Activated naive CD4-positive, alpha-beta T cell treated with anti-CD3 and anti-CD28 coated beads, Interleukin-2, amount 10 ng/mL, durations not matched to agents 7 days and 5 days (primary cell): ENCODE measurements at regions not wholly inside any gene's neighbourhood (a gene's known extent, or its start where the extent isn't known, plus 50 kb on each side); places are given as distances from the start of the nearest gene placed in this dataset.

ENCODE experiments used
- CTCF ChIA-PET: fragments of 350-600 bp; sonication (Branson Sonifier 250); formaldehyde crosslinking; loops from one replicate; lab custom pipeline; 2021; ENCODE audit warnings: antibody characterized with exemption; lab: Charles Lee
- DNase-seq: peaks from one replicate; pipeline ENCODE4 v3.0.0-alpha.2; 2020
- H3K27ac Mint-ChIP-seq: one replicate; pipeline ENCODE4 v1.8.0; 2021; ENCODE audit warnings: mild to moderate bottlenecking, moderate library complexity, mixed read lengths
- H3K27me3 Mint-ChIP-seq: one replicate; pipeline ENCODE4 v1.8.0; 2021; ENCODE audit warnings: mild to moderate bottlenecking, mixed read lengths
- H3K36me3 Mint-ChIP-seq: one replicate; pipeline ENCODE4 v1.8.0; 2021; ENCODE audit warnings: mixed read lengths
- H3K4me1 Mint-ChIP-seq: one replicate; pipeline ENCODE4 v1.8.0; 2021; ENCODE audit warnings: mixed read lengths
- H3K4me3 Mint-ChIP-seq: one replicate; pipeline ENCODE4 v1.8.0; 2021; ENCODE audit warnings: mild to moderate bottlenecking, moderate library complexity, mixed read lengths
- H3K9me3 Mint-ChIP-seq: one replicate; pipeline ENCODE4 v1.8.0; 2021; ENCODE audit warnings: mixed read lengths

DNA sequence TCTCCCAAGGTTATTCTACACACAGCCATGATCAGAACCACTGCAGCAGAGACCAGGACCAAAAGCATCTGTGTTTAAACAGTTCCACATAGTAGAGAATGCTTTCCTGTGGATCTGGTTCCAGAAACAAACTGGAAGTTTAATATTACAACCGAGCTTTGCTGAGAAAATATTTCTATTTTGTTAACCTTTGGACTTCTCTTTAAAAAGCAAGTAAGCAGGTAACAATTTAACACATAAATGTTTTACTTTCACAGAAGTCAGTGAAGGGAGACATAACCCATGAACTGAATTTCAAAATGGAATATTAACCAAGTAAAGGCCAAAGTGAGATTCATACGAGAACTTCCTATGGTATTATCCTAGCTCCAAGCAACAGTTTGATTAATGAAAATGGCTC lies 98.6 kb upstream of the PHYHIPL start:
- Mint-ChIP-seq H3K9me3 (no peaks in the 10 kb centered on the region), H3K27me3 (no peaks in the 10 kb centered on the region), H3K27ac (no peak overlapping the region), H3K4me1 (no peaks in the 10 kb centered on the region), H3K4me3 (no peak overlapping the region), H3K36me3 (no peaks in the 10 kb centered on the region)
- DNase-seq: no peak
- CTCF ChIA-PET: no interaction called here

DNA sequence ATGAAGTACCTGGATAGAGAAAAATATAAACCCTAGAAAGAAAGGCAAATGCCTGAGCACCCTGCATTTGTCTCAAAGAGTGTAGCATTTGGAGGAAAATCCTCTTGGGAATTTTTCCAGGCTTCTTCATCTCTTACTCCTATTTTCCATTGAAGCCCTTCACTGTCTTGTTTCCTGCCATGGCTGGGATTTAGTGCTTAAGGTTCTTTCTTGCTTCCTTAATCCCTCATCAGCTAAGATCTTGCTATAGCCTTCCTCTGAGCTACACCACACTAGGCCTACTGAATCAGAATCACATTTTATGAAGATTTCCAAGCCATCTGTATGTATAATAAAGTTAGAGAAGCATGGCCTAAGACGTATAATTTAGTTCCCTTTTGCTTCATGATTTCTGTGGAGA lies 97.5 kb upstream of the PHYHIPL start:
- Mint-ChIP-seq H3K9me3 (no peaks in the 10 kb centered on the region), H3K4me1 (no peaks in the 10 kb centered on the region)
- CTCF ChIA-PET: no interaction called here

GRCh38 chr10:59079386-59080226 lies 96.8 kb upstream of the PHYHIPL start:
- no peak for DNase-seq
- H3K4me3 Mint-ChIP-seq: no peak overlapping the region
- no peaks in the 10 kb centered on the region for H3K27me3 Mint-ChIP-seq
- H3K36me3 Mint-ChIP-seq: no peaks in the 10 kb centered on the region
- CTCF ChIA-PET: no interaction called here
- H3K4me1 Mint-ChIP-seq: no peaks in the 10 kb centered on the region
- no peak overlapping the region for H3K27ac Mint-ChIP-seq
- no peaks in the 10 kb centered on the region for H3K9me3 Mint-ChIP-seq

More for the DNA sequence above, 97.5 kb upstream of the PHYHIPL start:
- Mint-ChIP-seq H3K27me3 (no peaks in the 10 kb centered on the region), H3K27ac (no peak overlapping the region), H3K36me3 (no peaks in the 10 kb centered on the region), H3K4me3 (no peak overlapping the region)
- DNase-seq: no peak

- Mint-ChIP-seq H3K36me3 (no peaks in the 10 kb centered on the region), H3K27ac (no peak overlapping the region), H3K27me3 (no peaks in the 10 kb centered on the region), H3K4me3 (no peak overlapping the region), H3K4me1 (no peaks in the 10 kb centered on the region), H3K9me3 (no peaks in the 10 kb centered on the region)
- CTCF ChIA-PET: no interaction called here
- DNase-seq: no peak
These were observed 94.2 kb upstream of the PHYHIPL start for GRCh38 chr10:59082249-59082648.

- H3K27ac Mint-ChIP-seq: no peak overlapping the region
- H3K9me3 Mint-ChIP-seq: no peaks in the 10 kb centered on the region
- no peak for DNase-seq
- no peaks in the 10 kb centered on the region for H3K4me1 Mint-ChIP-seq
- no peaks in the 10 kb centered on the region for H3K27me3 Mint-ChIP-seq
- CTCF ChIA-PET: no interaction called here
- no peaks in the 10 kb centered on the region for H3K36me3 Mint-ChIP-seq
- no peak overlapping the region for H3K4me3 Mint-ChIP-seq
These were observed 91.4 kb upstream of the PHYHIPL start for GRCh38 chr10:59085054-59085453.

- Mint-ChIP-seq H3K27me3 (no peaks in the 10 kb centered on the region), H3K4me3 (no peak overlapping the region), H3K27ac (no peak overlapping the region), H3K4me1 (no peaks in the 10 kb centered on the region), H3K36me3 (no peaks in the 10 kb centered on the region), H3K9me3 (no peaks in the 10 kb centered on the region)
- CTCF ChIA-PET: no interaction called here
- DNase-seq: no peak
These were observed 90.5 kb upstream of the PHYHIPL start for GRCh38 chr10:59085711-59086502.

- CTCF ChIA-PET: no interaction called here
- no peaks in the 10 kb centered on the region for H3K36me3 Mint-ChIP-seq
- H3K9me3 Mint-ChIP-seq: no peaks in the 10 kb centered on the region
- H3K4me1 Mint-ChIP-seq: no peaks in the 10 kb centered on the region
- DNase-seq: no peak
- H3K4me3 Mint-ChIP-seq: no peak overlapping the region
- H3K27ac Mint-ChIP-seq: no peak overlapping the region
- no peaks in the 10 kb centered on the region for H3K27me3 Mint-ChIP-seq
These were observed 89.0 kb upstream of the PHYHIPL start for GRCh38 chr10:59087486-59087885.

GRCh38 chr10:59088912-59089573 lies 87.4 kb upstream of the PHYHIPL start:
- no peaks in the 10 kb centered on the region for H3K4me1 Mint-ChIP-seq
- H3K27ac Mint-ChIP-seq: no peak overlapping the region
- H3K4me3 Mint-ChIP-seq: no peak overlapping the region
- no peaks in the 10 kb centered on the region for H3K27me3 Mint-ChIP-seq
- no peak for DNase-seq
- CTCF ChIA-PET: no interaction called here
- no peaks in the 10 kb centered on the region for H3K36me3 Mint-ChIP-seq
- H3K9me3 Mint-ChIP-seq: no peaks in the 10 kb centered on the region

DNA sequence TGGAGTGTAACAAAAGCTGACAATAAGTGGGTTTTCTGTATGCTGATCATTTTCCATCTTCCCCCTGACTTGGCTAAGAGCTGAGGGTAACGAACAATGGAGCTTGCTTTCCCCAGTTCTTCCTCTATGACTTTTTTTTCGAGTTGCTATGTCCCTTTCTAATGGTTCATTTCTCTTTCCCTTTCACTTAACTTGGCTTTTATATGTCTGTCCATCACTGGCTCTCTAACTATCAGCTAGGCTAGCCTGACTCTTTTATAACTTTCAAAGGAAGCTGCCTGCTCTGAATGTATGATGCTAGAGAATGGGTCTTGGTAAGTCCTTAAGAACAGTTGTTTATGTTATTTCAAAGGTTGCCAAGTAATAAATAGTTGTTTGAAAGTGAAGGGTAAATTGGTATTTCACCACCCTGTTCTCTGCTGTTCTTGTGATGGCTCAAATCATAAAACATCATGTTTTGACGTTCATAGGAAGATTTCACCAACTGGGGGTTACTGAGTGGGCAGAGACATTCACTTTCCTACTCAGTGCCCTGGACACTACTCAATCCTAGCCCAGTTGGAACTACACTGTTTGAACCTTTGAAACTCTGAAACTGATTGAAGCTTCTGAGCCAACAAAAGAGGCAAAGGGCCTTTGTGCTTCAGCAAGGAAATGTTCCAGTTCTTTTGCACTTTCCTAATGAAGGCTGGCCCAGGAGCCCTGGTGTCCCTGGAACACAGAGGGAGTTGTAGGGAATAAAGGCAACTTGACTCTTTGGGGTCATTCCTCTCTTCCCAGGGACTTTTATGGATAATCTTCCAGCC lies 85.4 kb upstream of the PHYHIPL start:
- no peaks in the 10 kb centered on the region for H3K9me3 Mint-ChIP-seq
- CTCF ChIA-PET: no interaction called here
- no peaks in the 10 kb centered on the region for H3K36me3 Mint-ChIP-seq
- DNase-seq: no peak
- H3K4me3 Mint-ChIP-seq: no peak overlapping the region
- H3K27ac Mint-ChIP-seq: no peak overlapping the region
- no peaks in the 10 kb centered on the region for H3K27me3 Mint-ChIP-seq
- no peaks in the 10 kb centered on the region for H3K4me1 Mint-ChIP-seq

GRCh38 chr10:59093461-59093860 lies 83.0 kb upstream of the PHYHIPL start:
- Mint-ChIP-seq H3K4me3 (no peak overlapping the region), H3K27me3 (no peaks in the 10 kb centered on the region), H3K36me3 (no peaks in the 10 kb centered on the region), H3K27ac (no peak overlapping the region), H3K9me3 (no peaks in the 10 kb centered on the region), H3K4me1 (no peaks in the 10 kb centered on the region)
- CTCF ChIA-PET: no interaction called here
- DNase-seq: no peak

- Mint-ChIP-seq H3K9me3 (no peaks in the 10 kb centered on the region), H3K4me3 (no peak overlapping the region), H3K27ac (no peak overlapping the region), H3K4me1 (no peaks in the 10 kb centered on the region), H3K36me3 (no peaks in the 10 kb centered on the region), H3K27me3 (no peaks in the 10 kb centered on the region)
- CTCF ChIA-PET: no interaction called here
- DNase-seq: no peak
These were observed 79.8 kb upstream of the PHYHIPL start for GRCh38 chr10:59096631-59097030.

- H3K4me3 Mint-ChIP-seq: no peak overlapping the region
- no peaks in the 10 kb centered on the region for H3K9me3 Mint-ChIP-seq
- DNase-seq: no peak
- H3K27ac Mint-ChIP-seq: no peak overlapping the region
- H3K36me3 Mint-ChIP-seq: no peaks in the 10 kb centered on the region
- H3K4me1 Mint-ChIP-seq: no peaks in the 10 kb centered on the region
- H3K27me3 Mint-ChIP-seq: no peaks in the 10 kb centered on the region
- CTCF ChIA-PET: no interaction called here
These were observed 78.1 kb upstream of the PHYHIPL start for GRCh38 chr10:59098387-59098786.

DNA sequence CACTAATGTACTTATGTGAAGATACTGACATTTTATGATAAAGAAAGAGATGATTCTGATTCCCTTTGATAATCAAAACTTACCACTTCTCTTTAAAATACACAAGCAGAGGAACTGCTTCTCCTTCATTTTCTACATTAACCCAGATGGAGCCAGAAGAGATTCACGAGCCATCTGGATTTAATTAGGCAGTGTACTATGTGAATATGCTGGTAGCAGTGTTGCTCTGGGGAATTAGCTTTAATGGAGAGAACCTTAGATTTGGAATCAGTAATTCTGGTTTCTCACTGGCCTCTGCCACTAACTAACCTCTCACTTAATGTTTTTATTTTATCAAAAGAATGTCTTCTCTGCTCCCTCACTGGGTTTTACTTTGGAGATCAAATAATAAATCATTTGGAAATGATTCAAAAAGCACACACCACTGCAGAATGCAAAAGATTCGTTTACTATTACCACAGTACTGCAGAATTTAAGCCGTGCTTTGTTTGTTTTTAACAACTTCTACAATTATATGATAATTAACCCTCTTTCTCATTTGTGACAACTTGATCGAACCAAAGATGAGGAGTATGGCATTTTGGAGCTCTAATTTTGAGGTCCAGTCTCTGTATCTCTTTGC lies 77.5 kb upstream of the PHYHIPL start:
- Mint-ChIP-seq H3K36me3 (no peaks in the 10 kb centered on the region), H3K27me3 (no peaks in the 10 kb centered on the region), H3K27ac (no peak overlapping the region), H3K9me3 (no peaks in the 10 kb centered on the region), H3K4me3 (no peak overlapping the region), H3K4me1 (no peaks in the 10 kb centered on the region)
- CTCF ChIA-PET: no interaction called here
- no peak for DNase-seq

GRCh38 chr10:59099481-59099880 lies 77.0 kb upstream of the PHYHIPL start:
- H3K36me3 Mint-ChIP-seq: no peaks in the 10 kb centered on the region
- DNase-seq: no peak
- CTCF ChIA-PET: no interaction called here
- no peaks in the 10 kb centered on the region for H3K27me3 Mint-ChIP-seq
- no peaks in the 10 kb centered on the region for H3K4me1 Mint-ChIP-seq
- no peaks in the 10 kb centered on the region for H3K9me3 Mint-ChIP-seq
- no peak overlapping the region for H3K27ac Mint-ChIP-seq
- no peak overlapping the region for H3K4me3 Mint-ChIP-seq
